ENCODE measurements at regions not wholly inside any gene's neighbourhood (a gene's known extent, or its start where the extent isn't known, plus 50 kb on each side); places are given as distances from the start of the nearest gene placed in this dataset.

DNA sequence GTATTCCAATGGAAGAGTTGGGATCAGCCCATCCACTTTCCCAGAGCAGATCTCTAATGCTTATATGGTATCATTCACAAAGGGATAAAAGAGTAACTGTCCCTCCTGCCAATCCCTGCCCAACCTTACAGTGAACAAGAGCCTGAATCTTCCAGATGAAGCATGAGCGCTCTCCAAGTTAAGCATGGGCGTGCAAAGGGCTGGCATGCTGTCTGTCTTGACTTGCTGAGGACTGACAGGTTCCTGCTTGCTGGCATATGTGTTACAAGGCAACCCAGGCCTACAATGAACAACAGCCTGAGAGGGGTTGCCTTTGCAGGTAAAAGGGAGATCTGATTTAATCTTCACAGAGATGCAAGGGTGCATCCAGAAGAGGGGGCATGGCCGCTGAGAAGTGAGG is 155.6 kb upstream of the SOD1 start:
- CTCF ChIA-PET (ENCODE audit: low intra/inter-chr PET ratio): no interaction called here

DNA sequence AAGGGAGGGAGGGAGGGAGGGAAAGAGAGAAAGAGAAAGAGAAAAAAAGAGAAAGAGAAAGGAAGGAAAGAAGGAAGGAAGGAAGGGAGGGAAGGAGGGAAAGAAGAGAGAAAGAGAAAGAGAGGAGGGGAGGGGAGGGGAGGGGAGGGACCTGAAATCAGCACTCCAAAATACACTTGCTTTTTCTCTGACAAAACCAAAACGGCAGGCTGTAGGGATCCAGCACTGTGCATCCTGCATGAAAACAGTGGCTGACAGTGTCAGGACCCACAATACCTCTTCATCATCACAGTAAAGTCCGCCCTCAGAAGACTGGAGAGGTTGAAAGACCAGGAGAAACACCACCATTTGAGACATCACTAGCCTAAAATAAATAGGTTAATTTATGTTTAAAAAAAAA is 156.0 kb upstream of the SOD1 start:
- BruUV-seq (replicated peaks): no TSS peak
- no peaks in the 10 kb centered on the region for H3K4me1 ChIP-seq (replicated peaks in 1 of 2; ENCODE audit: control insufficient read depth in 2 of 2, insufficient read depth in 2 of 2, low read length in 2 of 2)
- intact Hi-C loops (cut with micrococcal nuclease): no loop called here
- no peak for FAIRE-seq
- ATAC-seq: no peak
- H3K9ac ChIP-seq (ENCODE audit: insufficient read depth in 1 of 2, low read depth in 2 of 2, low read length in 2 of 2): no peak overlapping the region
- H3K9me3 ChIP-seq (replicated peaks; ENCODE audit: control insufficient read depth, insufficient read depth, low read depth, low read length): no peaks in the 10 kb centered on the region
- ChIA-PET POLR2A (no interaction called here), CTCF (ENCODE audit: low intra/inter-chr PET ratio) (no interaction called here)
- WGBS (ENCODE audit: insufficient coverage, low coverage, missing lambda C conversion rate): 0% methylated on average over 2 of the region's 2 CpGs
- H3K27me3 ChIP-seq (ENCODE audit: control insufficient read depth in 2 of 2, insufficient read depth in 2 of 2, low read length in 2 of 2): peaks cover 11 to 43% of the 10 kb centered on the region in 2 experiments
- TF ChIP-seq HNRNPK (IDR thresholded peaks at IDR 0.05; ENCODE audit: low read depth, low read length, poor library complexity, severe bottlenecking) (peak; percentile 54), PCBP1 (IDR thresholded peaks at IDR 0.05; ENCODE audit: low read depth, low read length, poor library complexity, severe bottlenecking) (peak; percentile 90), ZBTB40 (IDR thresholded peaks at IDR 0.05) (no peak), ZBTB40 (CRISPR knock-in tag; IDR thresholded peaks at IDR 0.05) (no peak)
- no peak for DNase-seq (ENCODE audit: extremely low read depth in 1 of 4, low spot score in 3 of 4)
- H3K79me2 ChIP-seq (ENCODE audit: control insufficient read depth, insufficient read depth, low read length): no peaks in the 10 kb centered on the region
- no peak overlapping the region for H3K4me2 ChIP-seq (ENCODE audit: insufficient read depth, low read length)
- no peak overlapping the region for H3K4me3 ChIP-seq
- no peaks in the 10 kb centered on the region for H4K20me1 ChIP-seq (replicated peaks; ENCODE audit: control insufficient read depth, insufficient read depth, low read length)
- no peaks in the 10 kb centered on the region for H3K36me3 ChIP-seq (ENCODE audit: control insufficient read depth, insufficient read depth, low read length)
- in situ Hi-C loops (cut with MboI): no loop called here
- H3K9me1 ChIP-seq (ENCODE audit: control insufficient read depth, insufficient read depth, low read length): no peaks in the 10 kb centered on the region
- no peak overlapping the region for H3K27ac ChIP-seq (ENCODE audit: extremely low read depth, low read depth, low read length)
- H2AFZ ChIP-seq (ENCODE audit: low read depth, low read length): no peak overlapping the region

More for the DNA sequence above, 155.6 kb upstream of the SOD1 start:
- H3K79me2 ChIP-seq (ENCODE audit: control insufficient read depth, insufficient read depth, low read length): no peaks in the 10 kb centered on the region
- no peaks in the 10 kb centered on the region for H3K36me3 ChIP-seq (ENCODE audit: control insufficient read depth, insufficient read depth, low read length)
- H2AFZ ChIP-seq (ENCODE audit: low read depth, low read length): no peak overlapping the region
- no peaks in the 10 kb centered on the region for H4K20me1 ChIP-seq (replicated peaks; ENCODE audit: control insufficient read depth, insufficient read depth, low read length)
- in situ Hi-C loops (cut with MboI) (no loop called here), intact Hi-C loops (cut with micrococcal nuclease) (no loop called here)
- H3K4me3 ChIP-seq: no peak overlapping the region
- no peak for DNase-seq (ENCODE audit: extremely low read depth in 1 of 4, low spot score in 3 of 4)
- H3K27ac ChIP-seq (ENCODE audit: extremely low read depth, low read depth, low read length): no peak overlapping the region
- WGBS (ENCODE audit: insufficient coverage, low coverage, missing lambda C conversion rate): 9% methylated on average over 3 of the region's 3 CpGs
- no TSS peak for BruUV-seq (replicated peaks)
- H3K9me1 ChIP-seq (ENCODE audit: control insufficient read depth, insufficient read depth, low read length): no peaks in the 10 kb centered on the region
- POLR2A ChIA-PET: interaction anchor here (0.7 kb wide), 1 partner anchor 20 kb away, joined by 3 read pairs; no protein-coding TSS in a partner anchor
- ATAC-seq: no peak
- no peak for TF ChIP-seq ZNF174 (CRISPR knock-in tag; IDR thresholded peaks at IDR 0.05)
- TF ChIP-seq DPF2 (IDR thresholded peaks at IDR 0.05): no peak
- no peak for TF ChIP-seq STAG1 (CRISPR knock-in tag; IDR thresholded peaks at IDR 0.05; ENCODE audit: borderline replicate concordance)
- no peak for TF ChIP-seq KLF6 (CRISPR knock-in tag; IDR thresholded peaks at IDR 0.05; ENCODE audit: borderline replicate concordance)
- no peaks in the 10 kb centered on the region for H3K4me1 ChIP-seq (replicated peaks in 1 of 2; ENCODE audit: control insufficient read depth in 2 of 2, insufficient read depth in 2 of 2, low read length in 2 of 2)
- no peaks in the 10 kb centered on the region for H3K9me3 ChIP-seq (replicated peaks; ENCODE audit: control insufficient read depth, insufficient read depth, low read depth, low read length)
- H3K4me2 ChIP-seq (ENCODE audit: insufficient read depth, low read length): no peak overlapping the region
- FAIRE-seq: no peak
- H3K9ac ChIP-seq (ENCODE audit: insufficient read depth in 1 of 2, low read depth in 2 of 2, low read length in 2 of 2): no peak overlapping the region
- H3K27me3 ChIP-seq (ENCODE audit: control insufficient read depth in 2 of 2, insufficient read depth in 2 of 2, low read length in 2 of 2): peaks cover 11 to 43% of the 10 kb centered on the region in 2 experiments
